GM21576 (cell line): ENCODE measurements at regions not wholly inside any gene's neighbourhood (a gene's known extent, or its start where the extent isn't known, plus 50 kb on each side); places are given as distances from the start of the nearest gene placed in this dataset.

Experiments
- ATAC-seq: cut with Tn5 transposase; IDR thresholded peaks from one replicate; pipeline ENCODE4 v1.9.1; 2021; ENCODE audit warnings: mild to moderate bottlenecking, moderate library complexity; ENCODE audit not compliant: unreplicated experiment

DNA sequence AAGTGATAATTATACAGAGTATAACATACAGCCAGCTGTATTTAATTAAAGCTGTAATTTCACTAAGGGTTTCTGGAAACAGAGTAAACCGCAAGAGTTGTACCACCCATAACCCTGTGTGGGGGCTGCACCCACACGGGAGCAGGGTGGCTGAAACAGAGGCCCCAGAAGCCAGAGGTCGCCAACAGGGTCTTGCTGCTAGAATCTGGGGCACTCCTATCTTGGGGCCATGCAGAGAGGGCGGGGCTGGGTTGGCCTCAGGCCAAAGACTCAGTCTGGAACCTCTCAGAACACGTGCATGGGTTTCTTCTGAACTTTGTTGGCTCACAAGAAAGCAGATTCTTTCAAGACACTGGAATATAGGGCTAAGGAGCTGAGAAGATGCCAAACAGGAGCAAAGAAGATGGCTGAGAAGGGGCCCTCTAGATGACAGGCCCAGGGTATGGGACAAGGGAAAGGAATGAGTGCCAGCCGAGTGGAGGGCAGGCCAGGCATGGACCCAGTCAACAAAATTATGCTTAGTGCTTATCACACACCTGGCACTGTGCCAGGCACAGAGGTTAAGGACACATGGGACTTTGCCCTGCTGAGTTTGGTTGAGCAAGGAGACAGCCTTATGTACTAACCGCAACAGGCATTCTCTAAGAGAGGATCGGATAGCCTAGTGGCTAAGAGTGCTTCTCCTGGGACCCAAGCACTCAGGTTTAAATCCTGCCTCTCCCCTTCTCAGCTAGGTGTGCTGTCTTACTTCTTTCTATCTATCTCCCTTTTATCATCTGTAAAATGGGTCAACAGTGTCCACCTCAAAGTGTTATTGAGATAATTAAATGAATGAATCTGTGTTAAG lies 96.6 kb upstream of the FOXP4 start:
- ATAC-seq, result no peak

DNA sequence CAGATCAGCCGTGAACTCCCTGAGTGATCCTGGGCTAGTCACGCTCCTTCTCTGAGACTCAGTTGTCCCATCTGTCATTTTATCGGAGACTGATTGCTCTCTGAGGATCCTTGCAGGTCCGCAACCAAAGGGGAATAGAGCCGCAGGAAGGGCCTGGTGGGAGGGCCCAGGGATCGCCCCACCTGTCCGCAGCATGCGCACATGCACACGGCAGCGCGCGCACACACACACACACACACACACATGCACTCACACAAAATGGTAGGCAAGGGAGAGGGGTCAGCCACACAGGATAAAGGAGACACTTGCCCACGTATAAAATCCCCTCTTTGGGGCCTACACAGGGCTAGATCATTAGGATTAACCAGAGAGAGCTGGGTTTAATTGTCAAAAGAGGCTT lies 95.6 kb upstream of the FOXP4 start:
- ATAC-seq, result no peak

DNA sequence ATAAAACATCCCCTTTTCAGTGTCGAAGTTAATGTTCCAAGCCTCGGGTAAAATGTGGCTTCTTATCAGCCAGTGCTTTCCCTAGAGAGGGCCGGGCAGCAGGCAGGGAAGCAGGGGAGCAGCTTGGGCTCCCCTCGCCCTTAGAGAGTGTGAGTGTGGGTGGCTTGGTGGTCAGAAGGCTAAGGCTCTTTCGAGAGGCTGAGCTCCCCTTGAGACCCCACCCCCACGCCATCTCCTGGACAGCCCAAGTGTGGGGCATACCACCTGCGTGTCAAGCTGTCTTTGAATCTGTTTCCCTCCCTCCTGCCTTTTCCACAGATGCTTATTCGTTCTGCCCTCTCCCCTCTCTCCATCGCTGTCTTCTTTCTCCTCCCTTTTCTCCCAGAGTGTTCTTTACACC lies 95.1 kb upstream of the FOXP4 start:
- ATAC-seq, result no peak

DNA sequence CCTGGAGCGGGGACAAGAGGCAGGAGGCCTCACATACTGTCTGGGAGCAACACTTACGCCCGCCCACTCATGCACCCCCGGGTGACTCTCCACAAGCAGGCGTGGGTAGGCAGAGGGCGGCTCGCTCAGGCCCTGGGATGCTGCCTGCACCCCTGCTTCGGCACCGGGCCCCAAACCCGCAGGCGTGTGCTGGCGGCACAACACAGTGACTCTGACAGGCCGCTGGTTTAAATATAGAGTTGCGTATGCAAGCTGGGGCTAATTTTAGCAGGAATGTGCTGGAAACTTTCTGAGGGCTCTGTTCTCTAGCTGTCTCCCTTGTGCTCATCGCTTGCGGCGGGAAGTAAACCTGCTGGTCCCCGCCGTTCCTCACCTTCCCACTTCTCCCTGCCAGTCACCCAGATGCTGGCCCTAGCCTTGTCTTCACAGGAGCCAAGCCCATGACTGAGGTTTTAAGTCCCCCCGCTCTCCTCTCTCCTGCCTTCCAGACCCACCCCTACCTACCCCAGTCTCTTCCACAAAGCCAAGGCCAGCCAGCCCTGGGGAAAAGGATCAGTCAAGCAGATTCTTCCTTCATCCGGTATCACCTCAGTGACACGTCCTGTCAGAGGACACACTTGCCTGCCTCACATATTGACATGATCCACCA lies 94.5 kb upstream of the FOXP4 start:
- ATAC-seq, result no peak

DNA sequence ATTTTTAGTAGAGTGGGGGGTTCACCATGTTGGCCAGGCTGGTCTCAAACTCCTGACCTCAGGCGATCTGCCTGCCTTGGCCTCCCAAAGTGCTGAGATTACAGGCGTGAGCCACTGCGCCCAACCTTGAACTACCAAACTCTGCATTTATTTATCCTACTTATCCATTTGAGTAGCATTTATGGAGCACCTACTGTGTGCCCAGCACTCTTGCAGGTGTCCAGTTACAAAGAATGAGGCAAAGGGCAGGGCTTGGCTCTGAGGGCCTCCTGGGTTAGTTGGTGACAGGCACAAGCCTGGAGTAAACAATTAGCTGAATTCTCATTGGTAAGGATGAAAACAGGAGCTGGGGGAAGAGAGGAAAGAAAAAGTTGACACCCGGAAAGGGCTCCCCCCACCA lies 93.4 kb upstream of the FOXP4 start:
- no peak for ATAC-seq

DNA sequence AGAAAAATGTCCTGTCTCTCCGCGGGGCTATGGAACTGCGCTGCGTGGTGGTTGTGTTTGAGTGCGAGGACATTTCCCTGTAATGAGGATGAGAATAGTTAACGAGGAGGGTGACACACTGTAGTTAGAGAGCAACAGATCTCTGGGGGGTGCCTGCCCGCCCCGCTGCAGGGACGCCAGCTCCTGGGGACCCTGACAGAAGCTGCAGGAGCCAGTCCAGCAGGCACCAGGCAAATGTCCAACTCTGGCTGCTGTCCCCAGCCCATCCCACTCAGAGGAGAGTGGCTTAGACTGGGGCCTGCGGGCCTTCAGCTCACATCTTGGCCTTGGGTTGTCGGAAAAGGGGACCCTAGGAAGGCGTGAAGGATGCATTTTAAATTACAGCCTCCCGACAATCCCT lies 92.9 kb upstream of the FOXP4 start:
- ATAC-seq, result no peak

DNA sequence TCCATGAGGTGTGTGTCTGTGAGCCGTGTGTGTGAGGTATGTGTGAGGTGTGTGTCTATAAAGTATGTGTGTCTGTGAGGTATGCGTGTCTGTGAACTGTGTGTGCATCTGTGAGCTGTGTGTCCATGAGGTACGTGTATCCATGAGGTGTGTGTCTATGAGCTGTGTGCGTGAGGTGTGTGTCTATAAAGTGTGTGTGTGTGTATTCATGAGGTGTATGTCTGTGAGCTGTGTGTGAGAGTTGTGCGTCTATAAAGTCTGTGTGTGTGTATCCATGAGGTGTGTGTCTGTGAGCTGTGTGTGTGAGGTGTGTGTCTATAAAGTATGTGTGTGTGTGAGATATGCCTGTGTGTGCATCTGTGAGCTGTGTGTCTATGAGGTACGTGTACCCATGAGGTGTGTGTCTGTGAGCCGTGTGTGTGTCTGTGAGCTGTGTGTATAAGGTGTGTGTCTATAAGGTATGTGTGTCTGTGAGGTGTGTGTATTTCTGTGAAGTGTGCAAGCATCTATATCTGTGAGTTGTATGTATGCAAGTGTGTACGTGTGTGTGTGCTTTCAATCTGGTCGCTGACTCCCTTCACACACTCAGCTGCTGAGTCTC lies 91.9 kb upstream of the FOXP4 start:
- no peak for ATAC-seq

DNA sequence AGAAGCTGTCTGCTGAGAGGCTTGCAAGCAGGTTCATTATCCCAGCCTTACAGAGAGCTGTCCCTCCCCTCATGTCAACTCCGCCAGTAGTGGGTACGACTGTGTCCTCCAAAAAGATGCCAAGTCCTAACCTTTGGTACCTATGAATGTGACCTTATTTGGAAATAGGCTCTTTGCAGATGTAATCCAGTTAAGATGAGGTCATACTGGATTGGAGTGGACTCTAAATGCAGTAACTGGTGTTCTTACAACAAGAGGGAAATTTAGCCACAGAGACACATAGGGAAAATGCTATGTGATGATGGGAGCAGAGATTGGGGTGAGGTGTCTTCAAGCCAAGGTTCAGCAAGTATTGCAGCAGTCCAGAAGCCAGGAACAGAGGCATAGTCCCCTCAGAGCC lies 90.8 kb upstream of the FOXP4 start:
- no peak for ATAC-seq

DNA sequence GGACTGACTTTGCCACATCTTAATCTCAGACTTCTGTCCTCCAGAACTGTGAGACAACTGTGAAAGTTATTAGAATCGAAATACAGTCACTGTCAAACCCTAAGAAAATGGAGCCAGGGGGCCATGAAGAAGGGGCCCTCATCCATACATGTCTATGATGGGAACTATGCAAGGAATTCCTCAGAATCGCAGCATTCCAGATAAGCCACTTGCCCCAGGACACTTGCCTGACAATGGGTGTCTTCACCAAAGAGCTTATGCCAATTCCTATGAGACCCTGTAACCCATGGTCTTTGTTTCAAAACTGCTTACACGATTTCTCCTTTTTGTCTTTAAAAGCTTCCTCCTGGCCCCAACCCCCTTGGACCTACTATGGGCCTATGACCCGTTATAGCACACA lies 90.4 kb upstream of the FOXP4 start:
- ATAC-seq, result no peak

DNA sequence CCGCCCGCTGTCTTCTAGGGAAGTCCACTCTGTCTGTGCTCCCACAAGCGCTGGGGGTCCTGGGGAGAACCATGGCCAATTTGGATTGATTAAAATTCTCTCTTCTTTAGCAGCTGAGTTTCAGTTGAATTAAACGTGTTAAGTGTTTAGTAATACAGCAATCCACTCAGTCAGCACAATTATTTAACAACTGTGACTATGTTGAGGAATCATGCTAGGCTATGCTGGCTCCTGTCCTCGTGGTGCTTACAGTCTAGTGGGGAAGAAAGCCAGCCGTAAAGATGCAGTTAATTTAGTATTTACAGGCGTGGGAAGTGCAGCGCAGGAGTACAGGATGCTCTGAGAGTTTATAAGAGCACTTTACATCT lies 88.9 kb upstream of the FOXP4 start:
- ATAC-seq, result no peak

DNA sequence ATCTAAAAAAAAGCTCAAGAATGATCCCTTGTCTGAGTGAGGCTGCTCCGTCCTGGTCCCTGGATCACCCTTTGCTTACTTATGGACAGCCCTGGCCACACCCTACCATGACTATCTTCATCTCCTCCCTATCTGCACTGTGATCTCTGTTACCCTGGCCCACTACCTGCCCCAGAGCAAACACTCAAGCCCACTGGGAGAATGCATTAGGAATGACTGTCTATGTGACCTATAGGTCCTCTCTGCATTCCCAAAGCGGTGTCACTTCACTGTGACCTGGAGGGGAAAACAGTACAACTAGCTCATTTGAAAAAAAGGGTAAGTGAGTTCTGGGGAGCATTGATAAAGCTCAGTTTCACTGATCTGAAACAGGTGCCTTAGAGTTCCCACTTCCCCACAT lies 86.4 kb upstream of the FOXP4 start:
- ATAC-seq, result no peak

DNA sequence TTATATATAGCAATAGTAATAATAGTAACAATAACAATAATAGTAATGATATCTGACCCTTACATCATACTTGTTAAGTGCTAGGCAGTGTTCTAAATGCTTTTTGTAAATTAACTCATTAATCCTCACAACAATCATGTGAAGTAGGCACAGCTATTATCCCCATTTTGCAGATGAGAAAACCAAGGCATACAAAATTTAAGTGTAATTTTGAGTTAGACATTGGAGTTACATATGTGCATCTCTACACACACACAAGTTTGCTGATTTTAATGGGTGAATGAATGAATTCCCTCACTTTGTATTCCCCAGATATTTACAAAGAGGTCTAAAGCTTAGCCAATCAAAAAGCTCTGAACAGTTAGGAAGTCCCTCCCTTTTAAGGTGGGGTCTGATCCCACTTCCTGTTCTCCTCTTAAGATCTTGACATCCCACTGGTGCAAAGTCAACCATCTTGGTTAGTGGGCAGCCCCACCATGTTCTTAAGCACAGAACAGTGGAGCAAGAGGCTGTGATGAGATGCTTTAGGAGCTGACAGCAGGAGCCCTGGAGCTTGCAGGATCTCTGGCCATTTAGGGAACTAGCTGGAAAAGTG lies 85.3 kb upstream of the FOXP4 start:
- ATAC-seq, result no peak

DNA sequence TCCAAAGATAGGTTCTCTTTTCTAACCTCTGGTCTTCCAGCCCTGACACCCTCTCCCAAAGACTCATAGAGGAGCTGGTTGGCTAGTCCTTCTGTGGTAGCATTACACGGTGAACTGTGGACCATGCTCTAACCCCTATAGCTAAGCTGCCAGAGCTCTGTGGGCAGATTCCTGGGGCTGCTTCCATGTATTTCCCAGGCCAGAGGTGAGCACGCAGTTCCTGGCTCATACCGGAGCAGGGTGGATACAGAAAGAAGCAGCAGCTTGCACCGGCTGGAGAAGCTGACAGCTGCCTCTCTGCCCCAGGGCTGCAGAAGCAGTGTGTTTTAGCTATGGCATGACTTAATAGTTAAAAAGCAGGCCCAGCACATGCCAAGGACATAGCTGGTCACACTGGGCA lies 84.1 kb upstream of the FOXP4 start:
- no peak for ATAC-seq

DNA sequence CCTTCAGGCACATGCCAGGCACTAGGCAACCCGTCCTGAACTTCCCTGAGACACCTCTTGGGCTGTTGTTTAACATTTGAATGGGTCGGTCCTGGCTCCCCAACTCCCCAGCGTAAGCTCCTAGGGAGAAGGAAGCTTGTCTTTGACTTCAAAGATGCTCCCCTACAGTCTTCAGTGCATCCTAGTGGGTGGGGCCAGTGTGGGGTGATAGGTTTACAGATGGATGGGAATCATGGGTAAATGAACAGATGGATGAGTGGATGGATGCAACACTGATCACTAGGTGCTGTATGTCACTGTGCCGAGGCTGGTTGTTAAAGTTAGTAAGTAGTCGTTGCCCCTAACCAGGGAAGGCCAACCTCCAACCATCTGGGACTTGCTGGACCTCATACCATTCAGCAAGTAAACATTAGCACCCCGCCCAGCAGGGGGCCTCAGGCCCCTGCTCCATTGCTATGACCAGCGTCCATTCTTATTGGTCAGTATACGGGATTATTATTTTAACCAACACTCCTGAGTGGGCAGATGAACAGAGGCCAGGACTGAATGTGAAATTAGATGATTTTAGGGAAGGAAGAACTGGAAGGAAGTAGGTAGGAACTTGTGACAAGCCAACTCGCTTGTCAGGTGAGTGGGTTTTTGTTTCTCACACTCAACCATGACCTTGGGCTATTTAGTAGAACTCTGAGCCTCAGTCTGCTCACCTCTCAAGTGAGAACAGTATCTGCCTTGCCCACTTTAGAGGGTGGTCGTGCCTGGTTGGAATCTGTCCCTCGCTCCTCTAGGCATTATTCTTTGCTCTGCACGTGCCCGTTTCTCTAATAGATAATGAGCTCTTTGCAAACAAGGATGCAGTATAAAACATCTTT lies 82.9 kb upstream of the FOXP4 start:
- no peak for ATAC-seq

DNA sequence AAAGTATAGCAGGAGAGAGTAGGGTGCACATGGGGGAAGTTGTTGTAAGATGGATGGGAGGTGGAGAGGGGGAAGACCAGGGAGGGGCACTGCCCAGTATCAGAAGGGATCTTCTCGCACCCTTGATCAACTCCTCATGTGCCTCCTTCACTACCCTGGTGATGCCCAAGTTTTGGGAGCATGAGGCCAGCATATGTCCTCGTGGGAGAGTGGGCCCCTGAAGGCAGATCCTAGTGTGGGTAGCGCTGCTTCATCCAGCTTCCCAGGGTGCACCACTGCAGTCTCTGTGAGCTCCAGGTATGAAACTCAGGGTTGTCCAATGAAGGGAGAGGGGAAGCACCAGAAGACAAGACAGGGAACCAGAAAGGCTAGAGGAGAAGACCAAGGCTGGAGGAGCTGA lies 82.2 kb upstream of the FOXP4 start:
- no peak for ATAC-seq

DNA sequence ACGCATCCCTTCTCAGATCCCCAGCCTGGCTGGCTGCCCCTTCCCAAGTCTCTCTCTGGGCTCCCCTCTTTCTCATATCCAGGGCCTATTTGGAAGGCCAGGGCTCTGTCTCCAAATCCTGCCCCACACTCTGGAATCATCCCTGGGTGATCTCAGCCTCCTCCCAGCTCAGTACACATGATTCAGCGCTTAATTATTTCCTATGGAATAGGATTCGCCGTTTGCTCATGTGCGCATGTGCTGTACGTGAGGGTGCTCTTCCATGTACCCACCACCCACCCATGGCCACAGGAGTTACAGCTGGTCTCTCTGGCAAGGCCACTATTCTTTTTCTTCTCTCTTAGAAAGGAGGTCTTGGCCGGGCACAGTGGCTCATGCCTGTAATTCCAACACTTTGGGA lies 81.7 kb upstream of the FOXP4 start:
- no peak for ATAC-seq

DNA sequence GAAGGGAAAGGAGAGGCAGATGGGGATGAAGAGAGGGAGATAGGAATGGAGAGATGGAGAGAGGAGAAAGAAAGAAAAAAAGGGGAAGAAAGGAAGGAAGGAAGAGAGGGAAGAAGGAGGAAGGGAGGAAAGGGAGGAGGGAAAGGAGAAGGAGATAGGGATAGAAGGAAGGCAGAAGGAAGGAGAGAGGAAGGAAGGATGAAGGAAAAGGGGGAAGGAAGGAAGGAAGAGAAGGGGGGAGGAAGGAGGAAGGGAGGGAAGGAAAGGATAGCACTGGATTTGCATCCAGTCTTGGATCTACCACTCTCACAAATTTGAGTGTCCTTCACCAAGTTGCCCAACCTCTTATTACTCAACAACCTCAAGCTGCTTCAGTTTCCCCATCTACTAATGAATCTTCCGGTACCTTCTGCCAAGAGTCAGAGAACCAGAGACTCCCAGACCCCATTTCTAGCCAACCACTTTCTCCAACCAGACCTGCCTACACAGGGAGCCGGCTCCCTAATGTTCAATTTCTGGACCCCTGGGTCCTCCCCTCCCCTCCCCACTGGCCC lies 79.7 kb upstream of the FOXP4 start:
- no peak for ATAC-seq

DNA sequence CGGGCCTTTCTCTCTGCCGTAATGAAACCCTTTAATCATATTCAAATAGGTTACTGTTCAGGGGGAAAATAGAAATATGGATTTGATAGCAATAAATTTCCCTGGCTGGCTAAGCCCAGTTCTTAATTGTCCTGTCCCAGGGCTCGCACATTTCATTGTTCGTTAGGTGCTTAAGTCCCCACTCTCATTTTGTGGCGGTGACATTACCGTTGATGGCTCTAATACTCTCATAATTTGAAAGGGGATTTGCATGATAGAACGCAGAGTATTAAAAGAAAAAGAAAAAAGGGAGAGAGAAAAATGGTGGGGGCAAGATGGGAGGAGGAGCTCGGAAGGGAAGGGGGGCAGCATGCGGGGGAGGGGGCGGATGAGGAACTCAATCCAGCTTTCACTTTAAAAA lies 79.1 kb upstream of the FOXP4 start:
- ATAC-seq, result no peak

DNA sequence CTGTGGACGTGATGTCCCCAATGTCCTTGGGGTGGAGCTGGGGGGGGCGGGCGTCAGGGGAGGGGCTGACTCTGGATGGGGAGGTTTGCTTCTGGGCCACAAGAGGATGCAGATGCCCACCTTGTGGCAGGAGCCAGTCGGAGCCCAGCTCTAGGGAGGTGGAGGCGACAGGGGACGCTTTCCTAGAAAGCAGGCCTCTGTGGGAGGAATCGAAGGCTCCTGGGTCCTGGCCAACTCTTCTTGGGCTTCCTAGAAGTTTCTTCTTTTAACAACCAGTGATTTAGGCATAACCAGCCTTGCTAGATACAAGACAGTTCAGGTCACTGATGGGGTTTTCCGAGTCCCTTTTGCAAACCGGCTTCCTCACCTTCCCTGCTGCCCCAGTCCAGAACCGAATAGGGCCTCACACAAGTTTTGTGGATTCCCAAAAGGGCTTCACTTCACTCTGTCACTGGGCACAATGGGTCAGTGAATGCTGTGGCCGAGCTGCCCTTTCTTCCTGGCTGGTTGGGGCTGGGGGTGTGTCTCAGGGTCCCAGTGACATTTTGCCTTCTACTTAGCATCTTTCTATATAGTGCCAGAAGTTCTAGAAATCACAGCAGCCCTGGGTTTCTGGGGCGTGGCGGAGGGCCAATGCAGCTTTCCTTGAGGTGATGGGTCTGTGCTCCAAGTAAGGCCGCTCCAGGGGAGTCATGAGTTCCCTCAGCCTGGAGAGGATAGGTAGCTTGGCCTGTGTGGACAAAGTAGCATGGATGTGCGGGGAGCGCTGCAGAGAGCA lies 78.4 kb upstream of the FOXP4 start:
- ATAC-seq, result no peak
